Breast epithelium (tissue), 3 donors: ENCODE measurements at regions not wholly inside any gene's neighbourhood (a gene's known extent, or its start where the extent isn't known, plus 50 kb on each side); places are given as distances from the start of the nearest gene placed in this dataset.

Source experiments
- POLR2A ChIP-seq: fragments of 450-650 bp; IDR thresholded peaks from one replicate; pipeline ENCODE4 v1.6.1; 2016; ENCODE audit warnings: antibody characterized with exemption, mild to moderate bottlenecking, moderate library complexity
- POLR2AphosphoS5 ChIP-seq, 3 donors: sonication (generic); formaldehyde crosslinking; IDR thresholded peaks; one replicate each; pipeline ENCODE4 v1.6.1; 2017; ENCODE audit warnings: antibody characterized with exemption in 3 of 3
- TF ChIP-seq, protein P1 (sequence below), 3 donors: fragments of 450-650 bp; IDR thresholded peaks; one replicate each; pipeline ENCODE4 v1.5.1; 2016 to 2017; ENCODE audit warnings: antibody characterized with exemption in 3 of 3, mild to moderate bottlenecking in 3 of 3, moderate library complexity in 3 of 3

DNA sequence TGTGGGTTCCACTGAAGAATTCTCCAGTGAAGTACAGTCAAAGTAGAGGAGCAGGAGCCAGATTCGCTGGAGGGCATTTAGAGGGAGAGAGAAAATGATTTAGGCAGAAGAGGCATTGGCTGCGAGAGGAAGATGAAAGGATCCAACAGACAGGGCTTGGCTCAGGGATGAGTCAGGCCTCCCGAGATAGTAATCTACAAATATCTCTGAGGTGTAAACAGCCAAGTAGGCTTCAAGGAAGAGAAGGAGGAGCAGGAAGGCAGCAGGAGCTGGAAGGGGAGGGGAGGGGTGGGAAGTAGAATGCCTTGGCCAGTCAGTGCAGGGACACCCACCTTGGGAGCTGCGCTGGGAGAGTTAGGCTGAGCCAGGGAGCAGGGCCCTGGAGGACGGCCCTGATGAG, 55.5 kb downstream of the PJA1 start:
- TF ChIP-seq, protein P1, sequence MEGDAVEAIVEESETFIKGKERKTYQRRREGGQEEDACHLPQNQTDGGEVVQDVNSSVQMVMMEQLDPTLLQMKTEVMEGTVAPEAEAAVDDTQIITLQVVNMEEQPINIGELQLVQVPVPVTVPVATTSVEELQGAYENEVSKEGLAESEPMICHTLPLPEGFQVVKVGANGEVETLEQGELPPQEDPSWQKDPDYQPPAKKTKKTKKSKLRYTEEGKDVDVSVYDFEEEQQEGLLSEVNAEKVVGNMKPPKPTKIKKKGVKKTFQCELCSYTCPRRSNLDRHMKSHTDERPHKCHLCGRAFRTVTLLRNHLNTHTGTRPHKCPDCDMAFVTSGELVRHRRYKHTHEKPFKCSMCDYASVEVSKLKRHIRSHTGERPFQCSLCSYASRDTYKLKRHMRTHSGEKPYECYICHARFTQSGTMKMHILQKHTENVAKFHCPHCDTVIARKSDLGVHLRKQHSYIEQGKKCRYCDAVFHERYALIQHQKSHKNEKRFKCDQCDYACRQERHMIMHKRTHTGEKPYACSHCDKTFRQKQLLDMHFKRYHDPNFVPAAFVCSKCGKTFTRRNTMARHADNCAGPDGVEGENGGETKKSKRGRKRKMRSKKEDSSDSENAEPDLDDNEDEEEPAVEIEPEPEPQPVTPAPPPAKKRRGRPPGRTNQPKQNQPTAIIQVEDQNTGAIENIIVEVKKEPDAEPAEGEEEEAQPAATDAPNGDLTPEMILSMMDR (IDR thresholded peaks at IDR 0.05): no peak
- TF ChIP-seq POLR2A: no peak
- TF ChIP-seq POLR2AphosphoS5 (IDR thresholded peaks at IDR 0.05): no peak
